GM23338 (cell line): ENCODE measurements at regions not wholly inside any gene's neighbourhood (a gene's known extent, or its start where the extent isn't known, plus 50 kb on each side); places are given as distances from the start of the nearest gene placed in this dataset.

ENCODE experiments used
- ATAC-seq: fragments of 200-7000 bp; cut with Tn5 transposase; 3 replicates; pipeline ENCODE4 v1.9.1; 2020
- DNase-seq: peaks from one replicate; pipeline ENCODE4 v3.0.0-alpha.2; 2015; ENCODE audit warnings: low spot score
- H2AFZ ChIP-seq: fragments of 200-600 bp; sonication (generic); 2 replicates; pipeline ENCODE4 v1.8.0; 2016; ENCODE audit warnings: antibody characterized with exemption, mild to moderate bottlenecking, moderate library complexity
- H3F3A ChIP-seq: fragments of 200-600 bp; sonication (generic); replicated peaks from 2 replicates; pipeline ENCODE4 v1.8.0; 2017; ENCODE audit warnings: antibody characterized with exemption, mixed run types, low read depth
- H3K27ac ChIP-seq: fragments of 200-600 bp; sonication (generic); 2 replicates; pipeline ENCODE4 v1.6.1; 2016; ENCODE audit warnings: low read depth
- H3K27me3 ChIP-seq: fragments of 200-600 bp; sonication (generic); 2 replicates; pipeline ENCODE4 v1.8.0; 2016; ENCODE audit warnings: mild to moderate bottlenecking, mixed run types, moderate library complexity; ENCODE audit not compliant: insufficient read depth
- H3K36me3 ChIP-seq: fragments of 200-600 bp; sonication (generic); 2 replicates; pipeline ENCODE4 v1.8.0; 2016; ENCODE audit warnings: mild to moderate bottlenecking; ENCODE audit not compliant: insufficient read depth
- H3K4me1 ChIP-seq: fragments of 200-600 bp; sonication (generic); 2 replicates; pipeline ENCODE4 v1.8.0; 2016; ENCODE audit warnings: mild to moderate bottlenecking, moderate library complexity; ENCODE audit not compliant: insufficient read depth
- H3K4me2 ChIP-seq: fragments of 200-600 bp; sonication (generic); 2 replicates; pipeline ENCODE4 v1.7.1; 2017; ENCODE audit warnings: mixed run types
- H3K4me3 ChIP-seq: fragments of 200-600 bp; sonication (generic); 2 replicates; pipeline ENCODE4 v1.6.1; 2016; ENCODE audit warnings: mixed run types
- H3K79me2 ChIP-seq: fragments of 200-600 bp; sonication (generic); replicated peaks from 2 replicates; pipeline ENCODE4 v1.8.0; 2017; ENCODE audit warnings: mild to moderate bottlenecking; ENCODE audit not compliant: insufficient read depth
- H3K9me2 ChIP-seq: fragments of 200-600 bp; sonication (generic); 2 replicates; pipeline ENCODE4 v1.8.0; 2017; ENCODE audit not compliant: insufficient read depth
- H4K20me1 ChIP-seq: fragments of 200-600 bp; sonication (generic); replicated peaks from 2 replicates; pipeline ENCODE4 v1.8.0; 2017; ENCODE audit warnings: mild to moderate bottlenecking; ENCODE audit not compliant: insufficient read depth
- H3K27ac Mint-ChIP-seq: 2 replicates; pipeline ENCODE4 v1.8.0; 2020; ENCODE audit warnings: inconsistent platforms, mild to moderate bottlenecking, moderate library complexity, mixed read lengths
- H3K27me3 Mint-ChIP-seq: 3 replicates; pipeline ENCODE4 v1.8.0; 2022; ENCODE audit warnings: low read depth, mild to moderate bottlenecking, moderate library complexity, mixed read lengths, inconsistent platforms; ENCODE audit not compliant: insufficient read depth, poor library complexity
- H3K36me3 Mint-ChIP-seq: 3 replicates; pipeline ENCODE4 v1.8.0; 2021; ENCODE audit warnings: low read depth, mild to moderate bottlenecking, inconsistent platforms, moderate library complexity, mixed read lengths
- H3K4me1 Mint-ChIP-seq: 3 replicates; pipeline ENCODE4 v1.8.0; 2020; ENCODE audit warnings: mild to moderate bottlenecking, inconsistent platforms, mixed read lengths
- H3K4me3 Mint-ChIP-seq: 3 replicates; pipeline ENCODE4 v1.8.0; 2021; ENCODE audit warnings: moderate library complexity, mild to moderate bottlenecking, inconsistent platforms, mixed read lengths
- H3K9me3 Mint-ChIP-seq: 3 replicates; pipeline ENCODE4 v1.8.0; 2020; ENCODE audit warnings: moderate library complexity, mild to moderate bottlenecking, inconsistent platforms, mixed read lengths
- CREB1 ChIP-seq: fragments of 250-450 bp; sonication (Bioruptor Pico); IDR thresholded peaks from 2 replicates; pipeline ENCODE4 v1.5.0; 2020; ENCODE audit warnings: low read depth, mild to moderate bottlenecking, moderate library complexity
- CTCF ChIP-seq, 2 experiments: fragments of 200-600 bp in 1 of 2; sonication (generic) in 1 of 2; conservative IDR thresholded peaks; 2 replicates each; pipeline versions ENCODE4 v1.5.1 to v1.6.1; 2016 to 2017; ENCODE audit warnings: antibody characterized with exemption in 2 of 2, low read depth in 2 of 2, mild to moderate bottlenecking in 2 of 2, moderate library complexity in 1 of 2
- EZH2 ChIP-seq: fragments of 200-600 bp; sonication (generic); IDR thresholded peaks from one replicate; pipeline ENCODE4 v1.8.0; 2017; ENCODE audit warnings: antibody characterized with exemption, mild to moderate bottlenecking, low read depth; ENCODE audit not compliant: unreplicated experiment
- EZH2phosphoT487 ChIP-seq: fragments of 200-600 bp; sonication (generic); IDR thresholded peaks from one replicate; pipeline ENCODE4 v1.8.1; 2018; ENCODE audit warnings: antibody characterized with exemption; ENCODE audit not compliant: unreplicated experiment
- JUNB ChIP-seq: IDR thresholded peaks from one replicate; pipeline ENCODE4 v1.6.1; 2016; ENCODE audit warnings: antibody characterized with exemption; ENCODE audit not compliant: unreplicated experiment
- NANOG ChIP-seq: IDR thresholded peaks from 2 replicates; pipeline ENCODE4 v1.6.1; 2016; ENCODE audit warnings: antibody characterized with exemption, borderline replicate concordance
- POLR2AphosphoS5 ChIP-seq: IDR thresholded peaks from 2 replicates; pipeline ENCODE4 v1.6.1; 2016; ENCODE audit warnings: antibody characterized with exemption, low read depth
- STAT1 ChIP-seq: IDR thresholded peaks from one replicate; pipeline ENCODE4 v1.6.1; 2016; ENCODE audit warnings: antibody characterized with exemption; ENCODE audit not compliant: unreplicated experiment
- ZNF114 ChIP-seq: fragments of 250-450 bp; sonication (Bioruptor Pico); IDR thresholded peaks from 2 replicates; pipeline ENCODE4 v1.5.0; 2020; ENCODE audit warnings: mild to moderate bottlenecking, moderate library complexity
- ZNF331 ChIP-seq: fragments of 250-450 bp; sonication (Bioruptor Pico); IDR thresholded peaks from 2 replicates; pipeline ENCODE4 v1.5.0; 2020; ENCODE audit warnings: low read depth, mild to moderate bottlenecking, moderate library complexity
- ZNF462 ChIP-seq: fragments of 250-450 bp; sonication (Bioruptor Pico); IDR thresholded peaks from 2 replicates; pipeline ENCODE4 v1.5.0; 2020; ENCODE audit warnings: mild to moderate bottlenecking, moderate library complexity
- TF ChIP-seq, protein P1 (sequence below): IDR thresholded peaks from 2 replicates; pipeline ENCODE4 v1.6.1; 2016; ENCODE audit warnings: antibody characterized with exemption
- TF ChIP-seq, protein P2 (sequence below): IDR thresholded peaks from one replicate; pipeline ENCODE4 v1.6.1; 2018; ENCODE audit warnings: antibody characterized with exemption; ENCODE audit not compliant: unreplicated experiment

DNA sequence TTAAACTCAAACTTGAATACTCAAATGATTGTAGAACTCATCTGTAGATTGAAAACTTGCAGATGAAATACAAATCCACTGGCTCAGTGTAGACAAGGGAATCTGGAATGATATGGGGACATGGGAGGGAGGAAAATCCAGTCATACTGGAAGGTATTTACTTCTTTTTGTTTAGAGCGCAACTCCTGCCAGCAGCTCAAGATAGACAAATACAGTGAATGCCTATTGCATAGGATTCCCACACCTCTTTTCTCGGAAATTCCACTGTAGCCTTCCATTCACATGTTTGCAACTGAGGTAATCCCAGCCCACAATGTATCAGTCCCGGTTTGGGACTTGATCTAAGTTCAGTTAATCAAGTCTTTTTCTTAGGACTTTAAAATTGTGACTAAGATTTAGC lies 311.2 kb downstream of the PTPRC start:
- Histone ChIP-seq H3K4me1 (no peaks in the 10 kb centered on the region), H3K4me3 (no peak overlapping the region), H3K4me2 (no peak overlapping the region), H3K36me3 (no peaks in the 10 kb centered on the region), H3K79me2 (no peaks in the 10 kb centered on the region), H2AFZ (no peak overlapping the region), H3K9me2 (no peaks in the 10 kb centered on the region), H4K20me1 (no peaks in the 10 kb centered on the region), H3K27me3 (no peaks in the 10 kb centered on the region), H3F3A (no peaks in the 10 kb centered on the region), H3K27ac (no peak overlapping the region)
- Mint-ChIP-seq H3K4me3 (no peak overlapping the region), H3K27me3 (no peaks in the 10 kb centered on the region), H3K9me3 (no peaks in the 10 kb centered on the region; the same call in 1 of the 3 replicates), H3K27ac (no peak overlapping the region), H3K36me3 (no peaks in the 10 kb centered on the region), H3K4me1 (no peaks in the 10 kb centered on the region)
- DNase-seq (no peak), ATAC-seq (no peak)
- TF ChIP-seq CTCF (conservative IDR thresholded peaks at IDR 0.05; ENCODE audit: low read depth in 2 of 2) (no peak), EZH2 (no peak), POLR2AphosphoS5 (no peak), JUNB (no peak), EZH2phosphoT487 (no peak), CREB1 (no peak), STAT1 (no peak), ZNF462 (CRISPR knock-in tag) (no peak), ZNF114 (no peak), NANOG (no peak), ZNF331 (CRISPR knock-in tag) (no peak)
- TF ChIP-seq, protein P1, sequence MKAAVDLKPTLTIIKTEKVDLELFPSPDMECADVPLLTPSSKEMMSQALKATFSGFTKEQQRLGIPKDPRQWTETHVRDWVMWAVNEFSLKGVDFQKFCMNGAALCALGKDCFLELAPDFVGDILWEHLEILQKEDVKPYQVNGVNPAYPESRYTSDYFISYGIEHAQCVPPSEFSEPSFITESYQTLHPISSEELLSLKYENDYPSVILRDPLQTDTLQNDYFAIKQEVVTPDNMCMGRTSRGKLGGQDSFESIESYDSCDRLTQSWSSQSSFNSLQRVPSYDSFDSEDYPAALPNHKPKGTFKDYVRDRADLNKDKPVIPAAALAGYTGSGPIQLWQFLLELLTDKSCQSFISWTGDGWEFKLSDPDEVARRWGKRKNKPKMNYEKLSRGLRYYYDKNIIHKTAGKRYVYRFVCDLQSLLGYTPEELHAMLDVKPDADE: no peak
- TF ChIP-seq, protein P2, sequence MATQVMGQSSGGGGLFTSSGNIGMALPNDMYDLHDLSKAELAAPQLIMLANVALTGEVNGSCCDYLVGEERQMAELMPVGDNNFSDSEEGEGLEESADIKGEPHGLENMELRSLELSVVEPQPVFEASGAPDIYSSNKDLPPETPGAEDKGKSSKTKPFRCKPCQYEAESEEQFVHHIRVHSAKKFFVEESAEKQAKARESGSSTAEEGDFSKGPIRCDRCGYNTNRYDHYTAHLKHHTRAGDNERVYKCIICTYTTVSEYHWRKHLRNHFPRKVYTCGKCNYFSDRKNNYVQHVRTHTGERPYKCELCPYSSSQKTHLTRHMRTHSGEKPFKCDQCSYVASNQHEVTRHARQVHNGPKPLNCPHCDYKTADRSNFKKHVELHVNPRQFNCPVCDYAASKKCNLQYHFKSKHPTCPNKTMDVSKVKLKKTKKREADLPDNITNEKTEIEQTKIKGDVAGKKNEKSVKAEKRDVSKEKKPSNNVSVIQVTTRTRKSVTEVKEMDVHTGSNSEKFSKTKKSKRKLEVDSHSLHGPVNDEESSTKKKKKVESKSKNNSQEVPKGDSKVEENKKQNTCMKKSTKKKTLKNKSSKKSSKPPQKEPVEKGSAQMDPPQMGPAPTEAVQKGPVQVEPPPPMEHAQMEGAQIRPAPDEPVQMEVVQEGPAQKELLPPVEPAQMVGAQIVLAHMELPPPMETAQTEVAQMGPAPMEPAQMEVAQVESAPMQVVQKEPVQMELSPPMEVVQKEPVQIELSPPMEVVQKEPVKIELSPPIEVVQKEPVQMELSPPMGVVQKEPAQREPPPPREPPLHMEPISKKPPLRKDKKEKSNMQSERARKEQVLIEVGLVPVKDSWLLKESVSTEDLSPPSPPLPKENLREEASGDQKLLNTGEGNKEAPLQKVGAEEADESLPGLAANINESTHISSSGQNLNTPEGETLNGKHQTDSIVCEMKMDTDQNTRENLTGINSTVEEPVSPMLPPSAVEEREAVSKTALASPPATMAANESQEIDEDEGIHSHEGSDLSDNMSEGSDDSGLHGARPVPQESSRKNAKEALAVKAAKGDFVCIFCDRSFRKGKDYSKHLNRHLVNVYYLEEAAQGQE: no peak
